K562 (cell line): ENCODE measurements at regions not wholly inside any gene's neighbourhood (a gene's known extent, or its start where the extent isn't known, plus 50 kb on each side); places are given as distances from the start of the nearest gene placed in this dataset.

ENCODE experiments used
- ATAC-seq: fragments of 200-7000 bp; cut with Tn5 transposase; 3 replicates; pipeline ENCODE4 v1.9.1; 2020; ENCODE audit warnings: moderate library complexity
- BruUV-seq: library from RNA; stranded (reverse); fragments of 400-500 nt; replicated peaks from 2 replicates; lab custom pipeline; 2021; lab: Mats Ljungman, UMichigan
- CTCF ChIA-PET: fragments of 300-600 bp; formaldehyde crosslinking; extraction: SDS; loops from one replicate; lab custom pipeline; 2021; ENCODE audit warnings: low intra/inter-chr PET ratio; lab: Yijun Ruan, JAX
- POLR2A ChIA-PET: fragments of 300-600, 350-650 bp; sonication (Branson Sonifier 250); formaldehyde crosslinking; extraction: SDS; loops from one replicate; lab custom pipeline; 2021; ENCODE audit warnings: antibody characterized with exemption, inconsistent platforms; lab: Yijun Ruan, JAX
- DNase-seq, 4 experiments: peaks; one replicate each; pipeline versions ENCODE4 v3.0.0 to v3.0.0-alpha.2; 2011 to 2018; ENCODE audit warnings: low spot score in 3 of 4, mixed read lengths in 3 of 4; ENCODE audit errors: extremely low read depth in 1 of 4
- FAIRE-seq: peaks from 2 replicates; lab custom pipeline; 2011; peaks lifted over from hg19 to GRCh38; lab: Jason Lieb, UNC
- H2AFZ ChIP-seq: 2 replicates; pipeline ENCODE4 v1.6.0; 2011; ENCODE audit warnings: low read depth, low read length, control low read depth, inconsistent platforms
- H3K27ac ChIP-seq: fragments of 200-600 bp; 3 replicates; pipeline ENCODE4 v1.8.0; 2011; ENCODE audit warnings: low read depth, mild to moderate bottlenecking, control low read depth, inconsistent platforms, low read length, moderate library complexity, mixed read lengths; ENCODE audit errors: extremely low read depth
- H3K27me3 ChIP-seq, 2 experiments: fragments of 300-600 bp in 1 of 2; 2 replicates in 1 of 2; 3 replicates in 1 of 2; pipeline versions ENCODE4 v1.6.0 to v1.8.0; 2011; ENCODE audit warnings: inconsistent platforms in 2 of 2, low read length in 2 of 2, mild to moderate bottlenecking in 1 of 2, mixed read lengths in 1 of 2, moderate library complexity in 1 of 2; ENCODE audit not compliant: control insufficient read depth in 2 of 2, insufficient read depth in 2 of 2
- H3K36me3 ChIP-seq: fragments of 300-600 bp; 3 replicates; pipeline ENCODE4 v1.8.0; 2011; ENCODE audit warnings: mild to moderate bottlenecking, low read length, inconsistent platforms; ENCODE audit not compliant: control insufficient read depth, insufficient read depth
- H3K4me1 ChIP-seq, 2 experiments: fragments of 200-600 bp in 1 of 2; replicated peaks in 1 of 2; 2 replicates in 1 of 2; 3 replicates in 1 of 2; pipeline versions ENCODE4 v1.5.1 to v1.8.0; 2011; ENCODE audit warnings: inconsistent platforms in 2 of 2, low read length in 2 of 2, mild to moderate bottlenecking in 1 of 2, mixed read lengths in 1 of 2, moderate library complexity in 1 of 2; ENCODE audit not compliant: control insufficient read depth in 2 of 2, insufficient read depth in 2 of 2
- H3K4me2 ChIP-seq: 2 replicates; pipeline ENCODE4 v1.6.1; 2011; ENCODE audit warnings: low read length, control low read depth, inconsistent platforms, mixed read lengths; ENCODE audit not compliant: insufficient read depth
- H3K4me3 ChIP-seq: fragments of 200-600 bp; sonication (generic), shearing (Covaris generic); 2 replicates; pipeline ENCODE4 v1.5.1; 2016; ENCODE audit warnings: control low read depth, inconsistent platforms
- H3K79me2 ChIP-seq: fragments of 200-600 bp; 3 replicates; pipeline ENCODE4 v1.8.0; 2011; ENCODE audit warnings: low read length, inconsistent platforms; ENCODE audit not compliant: control insufficient read depth, insufficient read depth
- H3K9ac ChIP-seq, 2 experiments: 2 replicates each; pipeline versions ENCODE4 v1.6.0 to v1.6.1; 2011; ENCODE audit warnings: low read depth in 2 of 2, low read length in 2 of 2, control low read depth in 1 of 2, inconsistent platforms in 1 of 2, mild to moderate bottlenecking in 1 of 2, mixed read lengths in 1 of 2; ENCODE audit not compliant: insufficient read depth in 1 of 2
- H3K9me1 ChIP-seq: one replicate; pipeline ENCODE4 v1.6.0; 2011; ENCODE audit warnings: inconsistent platforms, mild to moderate bottlenecking, low read length, moderate library complexity; ENCODE audit not compliant: control insufficient read depth, insufficient read depth
- H3K9me3 ChIP-seq: replicated peaks from 2 replicates; pipeline ENCODE4 v1.5.1; 2011; ENCODE audit warnings: low read depth, low read length, inconsistent platforms; ENCODE audit not compliant: control insufficient read depth, insufficient read depth
- H4K20me1 ChIP-seq: replicated peaks from 2 replicates; pipeline ENCODE4 v1.6.1; 2011; ENCODE audit warnings: low read length, inconsistent platforms, mixed read lengths; ENCODE audit not compliant: control insufficient read depth, insufficient read depth
- ATF1 ChIP-seq, 2 experiments: fragments of 450-650 bp in 1 of 2; IDR thresholded peaks; 2 replicates each; pipeline ENCODE4 v1.6.1; 2016; ENCODE audit warnings: missing compliant biosample characterization in 1 of 2, missing genetic modification characterization in 1 of 2
- NFIC ChIP-seq: fragments of 450-650 bp; IDR thresholded peaks from 2 replicates; pipeline ENCODE4 v1.6.1; 2017; ENCODE audit warnings: mild to moderate bottlenecking, inconsistent platforms
- PURB ChIP-seq: sonication (generic); formaldehyde crosslinking; IDR thresholded peaks from 2 replicates; pipeline ENCODE4 v1.9.0; 2021; ENCODE audit warnings: low read depth, mild to moderate bottlenecking, missing genetic modification reagents
- TGIF2 ChIP-seq: sonication (generic); formaldehyde crosslinking; IDR thresholded peaks from 2 replicates; pipeline ENCODE4 v1.8.1; 2022; ENCODE audit warnings: mild to moderate bottlenecking, missing genetic modification reagents, moderate library complexity
- TRIM24 ChIP-seq, 2 experiments: fragments of 450-650 bp; IDR thresholded peaks; 2 replicates each; pipeline ENCODE4 v1.6.1; 2016
- ZNF143 ChIP-seq: sonication (generic); formaldehyde crosslinking; IDR thresholded peaks from 2 replicates; pipeline ENCODE4 v1.9.0; 2022; ENCODE audit warnings: mild to moderate bottlenecking, missing genetic modification reagents
- ZNF707 ChIP-seq: fragments of 250-450 bp; sonication (Bioruptor Pico); conservative IDR thresholded peaks from 2 replicates; pipeline ENCODE4 v1.8.0; 2022; ENCODE audit warnings: inconsistent platforms, mild to moderate bottlenecking, moderate library complexity
- WGBS: fragments of 100-300 bp; shearing (Covaris generic); methylation state at CpG from one replicate; pipeline ENCODE4 v1.1.6; 2016; ENCODE audit warnings: low coverage, mixed read lengths; ENCODE audit not compliant: insufficient coverage; ENCODE audit errors: missing lambda C conversion rate; 5-methylcytosine and 5-hydroxymethylcytosine counted together
- in situ Hi-C: fragments of 300-500 bp; cut with MboI; formaldehyde crosslinking; loops from 4 replicates; pipeline ENCODE4 v1.15.0; 2018; ENCODE audit warnings: inconsistent platforms, mixed read lengths
- intact Hi-C: fragments of 100-400 bp; cut with micrococcal nuclease; formaldehyde crosslinking; loops from 2 replicates; pipeline ENCODE4 v1.14.2; 2022
- TF ChIP-seq, protein P1 (sequence below): IDR thresholded peaks from 3 replicates; pipeline ENCODE4 v1.6.1; 2011; ENCODE audit warnings: borderline replicate concordance, mild to moderate bottlenecking, moderate library complexity; ENCODE audit not compliant: insufficient read length; ENCODE audit errors: extremely low read depth

DNA sequence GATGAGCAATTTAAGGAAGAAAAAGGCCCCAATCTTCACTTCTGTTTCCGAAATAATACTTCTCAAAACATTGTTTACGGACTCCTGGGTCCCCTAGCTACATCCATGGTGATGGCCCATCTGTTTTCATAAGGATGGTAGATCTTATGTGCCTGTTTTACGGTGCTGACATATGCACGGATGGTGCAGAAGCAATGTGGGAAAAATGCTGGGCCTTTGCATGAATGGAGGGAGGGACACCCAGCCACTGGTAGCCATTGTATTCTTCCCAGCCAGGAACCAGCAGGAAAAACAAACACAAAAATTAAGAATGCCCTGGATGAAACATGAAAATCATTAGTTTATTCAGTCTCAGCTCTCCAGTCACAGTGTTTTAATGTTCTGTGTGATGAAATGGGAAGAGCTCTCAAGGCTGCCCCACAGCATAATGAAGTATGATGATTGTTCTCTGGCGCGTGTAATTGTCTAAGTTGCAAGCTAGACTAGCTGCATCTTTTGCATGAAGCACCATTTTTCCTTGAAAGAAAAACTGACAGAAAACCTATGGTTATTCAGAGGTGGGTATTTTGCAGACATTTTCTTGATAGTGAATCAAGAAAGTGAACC is 1201.1 kb upstream of the SLC10A2 start:
- Histone ChIP-seq H3K9me1 (no peaks in the 10 kb centered on the region), H3K36me3 (no peaks in the 10 kb centered on the region), H3K27ac (no peak overlapping the region), H3K4me3 (no peak overlapping the region), H3K4me2 (no peak overlapping the region), H2AFZ (no peak overlapping the region), H3K79me2 (no peaks in the 10 kb centered on the region), H3K4me1 (no peaks in the 10 kb centered on the region), H4K20me1 (no peaks in the 10 kb centered on the region), H3K9me3 (no peaks in the 10 kb centered on the region), H3K9ac (no peak overlapping the region), H3K27me3 (no peaks in the 10 kb centered on the region)
- no peak for DNase-seq
- no peak for TF ChIP-seq ZNF707
- no peak for TF ChIP-seq PURB
- no peak for TF ChIP-seq ZNF143 (CRISPR knock-in tag)
- intact Hi-C loops (no loop called here), in situ Hi-C loops (no loop called here)
- ATAC-seq, result no peak
- BruUV-seq, result no TSS peak
- ChIA-PET CTCF (no interaction called here), POLR2A (interaction anchor here (0.6 kb wide), 1 partner anchor 276 kb away, joined by 3 read pairs; no protein-coding TSS in a partner anchor)
- no peak for FAIRE-seq
- 0% methylated on average over 6 of the region's 6 CpGs for WGBS

DNA sequence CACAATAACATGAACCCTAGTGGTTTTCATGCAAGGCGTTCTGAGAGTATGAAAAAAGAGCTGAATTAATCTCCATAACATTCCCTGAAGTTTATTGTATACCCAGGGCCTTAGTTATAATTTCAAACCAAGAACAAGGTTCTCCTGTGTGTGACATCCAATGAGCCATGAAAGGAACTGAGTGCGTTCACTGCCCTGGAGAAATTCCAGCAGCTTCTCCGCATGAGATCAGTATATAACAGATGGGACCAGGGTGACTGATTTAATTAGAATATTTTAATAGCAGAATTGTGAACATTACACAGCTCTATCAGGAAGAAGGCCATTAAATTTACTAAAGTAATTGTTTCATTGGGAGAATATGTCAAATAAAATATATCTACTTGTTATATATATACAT is 1190.5 kb upstream of the SLC10A2 start:
- CTCF ChIA-PET, result no interaction called here
- H4K20me1 ChIP-seq, result no peaks in the 10 kb centered on the region
- no peak overlapping the region for H2AFZ ChIP-seq
- H3K9ac ChIP-seq, result no peak overlapping the region
- H3K4me3 ChIP-seq, result no peak overlapping the region
- no peaks in the 10 kb centered on the region for H3K4me1 ChIP-seq
- no peaks in the 10 kb centered on the region for H3K9me1 ChIP-seq
- no peak for DNase-seq
- TF ChIP-seq TRIM24 (IDR thresholded peaks at IDR 0.05), result no peak
- TF ChIP-seq, protein P1, sequence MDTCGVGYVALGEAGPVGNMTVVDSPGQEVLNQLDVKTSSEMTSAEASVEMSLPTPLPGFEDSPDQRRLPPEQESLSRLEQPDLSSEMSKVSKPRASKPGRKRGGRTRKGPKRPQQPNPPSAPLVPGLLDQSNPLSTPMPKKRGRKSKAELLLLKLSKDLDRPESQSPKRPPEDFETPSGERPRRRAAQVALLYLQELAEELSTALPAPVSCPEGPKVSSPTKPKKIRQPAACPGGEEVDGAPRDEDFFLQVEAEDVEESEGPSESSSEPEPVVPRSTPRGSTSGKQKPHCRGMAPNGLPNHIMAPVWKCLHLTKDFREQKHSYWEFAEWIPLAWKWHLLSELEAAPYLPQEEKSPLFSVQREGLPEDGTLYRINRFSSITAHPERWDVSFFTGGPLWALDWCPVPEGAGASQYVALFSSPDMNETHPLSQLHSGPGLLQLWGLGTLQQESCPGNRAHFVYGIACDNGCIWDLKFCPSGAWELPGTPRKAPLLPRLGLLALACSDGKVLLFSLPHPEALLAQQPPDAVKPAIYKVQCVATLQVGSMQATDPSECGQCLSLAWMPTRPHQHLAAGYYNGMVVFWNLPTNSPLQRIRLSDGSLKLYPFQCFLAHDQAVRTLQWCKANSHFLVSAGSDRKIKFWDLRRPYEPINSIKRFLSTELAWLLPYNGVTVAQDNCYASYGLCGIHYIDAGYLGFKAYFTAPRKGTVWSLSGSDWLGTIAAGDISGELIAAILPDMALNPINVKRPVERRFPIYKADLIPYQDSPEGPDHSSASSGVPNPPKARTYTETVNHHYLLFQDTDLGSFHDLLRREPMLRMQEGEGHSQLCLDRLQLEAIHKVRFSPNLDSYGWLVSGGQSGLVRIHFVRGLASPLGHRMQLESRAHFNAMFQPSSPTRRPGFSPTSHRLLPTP, result no peak
- no peak for TF ChIP-seq ATF1 (CRISPR knock-in tag; IDR thresholded peaks at IDR 0.05)
- TF ChIP-seq ATF1 (tag; IDR thresholded peaks at IDR 0.05), result no peak
- TF ChIP-seq NFIC, result no peak
- no peak for TF ChIP-seq TGIF2 (CRISPR knock-in tag)
- TF ChIP-seq, all 486 proteins: peak for 0
- POLR2A ChIA-PET, result no interaction called here
- BruUV-seq, result no TSS peak
- Histone ChIP-seq H3K4me2 (no peak overlapping the region), H3K27me3 (no peaks in the 10 kb centered on the region), H3K9me3 (no peaks in the 10 kb centered on the region), H3K27ac (no peak overlapping the region), H3K79me2 (no peaks in the 10 kb centered on the region), H3K36me3 (no peaks in the 10 kb centered on the region)
- 0% methylated on average over 3 of the region's 3 CpGs for WGBS
- in situ Hi-C loops, result no loop called here
- intact Hi-C loops, result no loop called here
- ATAC-seq (no peak), FAIRE-seq (no peak)
